Stimulated activated CD8-positive, alpha-beta memory T cell treated with anti-CD3 and anti-CD28 coated beads, Interleukin-7, amount 100 ng/mL, for 4 hours (primary cell): ENCODE measurements at regions not wholly inside any gene's neighbourhood (a gene's known extent, or its start where the extent isn't known, plus 50 kb on each side); places are given as distances from the start of the nearest gene placed in this dataset.

ENCODE experiments used
- DNase-seq, 2 donors: peaks; one replicate each; pipeline ENCODE4 v3.0.0-alpha.2; 2020; ENCODE audit warnings: low read depth in 2 of 2

- no peak for DNase-seq
Measured at GRCh38 chr16:85326113-85326793, 214.0 kb upstream of the CIBAR2 start.

GRCh38 chr16:85326794-85327181, 214.5 kb upstream of the CIBAR2 start:
- no peak for DNase-seq

GRCh38 chr16:85327731-85328675, 215.7 kb upstream of the CIBAR2 start:
- no peak for DNase-seq

GRCh38 chr16:85328676-85329058, 216.4 kb upstream of the CIBAR2 start:
- no peak for DNase-seq

GRCh38 chr16:85329059-85329812, 217.0 kb upstream of the CIBAR2 start:
- DNase-seq: no peak

- no peak for DNase-seq
Measured at GRCh38 chr16:85330006-85330693, 217.9 kb upstream of the CIBAR2 start.

- no peak for DNase-seq
Measured at GRCh38 chr16:85330694-85331188, 218.5 kb upstream of the CIBAR2 start.

- DNase-seq: no peak
Measured at GRCh38 chr16:85331688-85332087, 219.4 kb upstream of the CIBAR2 start.

GRCh38 chr16:85332175-85332574, 219.9 kb upstream of the CIBAR2 start:
- no peak for DNase-seq

- DNase-seq: no peak
Measured at GRCh38 chr16:85333337-85333736, 221.1 kb upstream of the CIBAR2 start.

- no peak for DNase-seq
Measured at GRCh38 chr16:85333744-85334640, 221.7 kb upstream of the CIBAR2 start.

GRCh38 chr16:85334718-85335583, 222.7 kb upstream of the CIBAR2 start:
- DNase-seq: no peak

GRCh38 chr16:85335584-85336491, 223.6 kb upstream of the CIBAR2 start:
- DNase-seq: no peak

GRCh38 chr16:85337910-85338637, 225.8 kb upstream of the CIBAR2 start:
- DNase-seq: no peak

- DNase-seq: no peak
Measured at GRCh38 chr16:85338638-85338982, 226.3 kb upstream of the CIBAR2 start.

- DNase-seq: no peak
Measured at GRCh38 chr16:85338989-85339685, 226.9 kb upstream of the CIBAR2 start.

GRCh38 chr16:85341972-85342695, 229.9 kb upstream of the CIBAR2 start:
- DNase-seq: no peak
